ENCODE measurements at regions not wholly inside any gene's neighbourhood (a gene's known extent, or its start where the extent isn't known, plus 50 kb on each side); places are given as distances from the start of the nearest gene placed in this dataset.

GRCh38 chr12:105569886-105570285 is 239.4 kb downstream of the C12orf75 start:
- no peak overlapping the region for H3K4me3 ChIP-seq (ENCODE audit: low read length in 3 of 3)
- no peaks in the 10 kb centered on the region for H3K36me3 ChIP-seq (ENCODE audit: control insufficient read depth in 2 of 3, insufficient read depth in 3 of 3, low read length in 3 of 3)
- TF ChIP-seq CTCF (IDR thresholded peaks at IDR 0.05; ENCODE audit: borderline replicate concordance, extremely low read depth, insufficient read depth), result no peak
- no peak for FAIRE-seq
- intact Hi-C loops (cut with DNase I), result no loop called here
- H3K9ac ChIP-seq (ENCODE audit: low read length in 3 of 3), result no peak overlapping the region
- no peaks in the 10 kb centered on the region for H3K4me1 ChIP-seq (ENCODE audit: control insufficient read depth in 2 of 3, insufficient read depth in 2 of 3, low read depth in 1 of 3, low read length in 3 of 3)
- H3K9me3 ChIP-seq (ENCODE audit: control insufficient read depth in 2 of 3, insufficient read depth in 1 of 3, low read length in 3 of 3), result no peaks in the 10 kb centered on the region
- no peak overlapping the region for H3K27ac ChIP-seq (ENCODE audit: low read depth in 2 of 2, low read length in 2 of 2)
- DNase-seq, result no peak
- H3K27me3 ChIP-seq (ENCODE audit: control insufficient read depth, insufficient read depth, low read length), result no peaks in the 10 kb centered on the region

GRCh38 chr12:105570944-105571343 is 240.5 kb downstream of the C12orf75 start:
- Histone ChIP-seq H3K4me3 (ENCODE audit: low read length in 3 of 3) (no peak overlapping the region), H3K9me3 (ENCODE audit: control insufficient read depth in 2 of 3, insufficient read depth in 1 of 3, low read length in 3 of 3) (no peaks in the 10 kb centered on the region), H3K9ac (ENCODE audit: low read length in 3 of 3) (no peak overlapping the region), H3K4me1 (ENCODE audit: control insufficient read depth in 2 of 3, insufficient read depth in 2 of 3, low read depth in 1 of 3, low read length in 3 of 3) (no peaks in the 10 kb centered on the region), H3K36me3 (ENCODE audit: control insufficient read depth in 2 of 3, insufficient read depth in 3 of 3, low read length in 3 of 3) (no peaks in the 10 kb centered on the region), H3K27ac (ENCODE audit: low read depth in 2 of 2, low read length in 2 of 2) (no peak overlapping the region), H3K27me3 (ENCODE audit: control insufficient read depth, insufficient read depth, low read length) (no peaks in the 10 kb centered on the region)
- intact Hi-C loops (cut with DNase I), result no loop called here
- FAIRE-seq (no peak), DNase-seq (no peak)
- no peak for TF ChIP-seq CTCF (IDR thresholded peaks at IDR 0.05; ENCODE audit: borderline replicate concordance, extremely low read depth, insufficient read depth)

GRCh38 chr12:105573574-105573973 is 243.1 kb downstream of the C12orf75 start:
- Histone ChIP-seq H3K27me3 (ENCODE audit: control insufficient read depth, insufficient read depth, low read length) (no peaks in the 10 kb centered on the region), H3K27ac (ENCODE audit: low read depth in 2 of 2, low read length in 2 of 2) (no peak overlapping the region), H3K36me3 (ENCODE audit: control insufficient read depth in 2 of 3, insufficient read depth in 3 of 3, low read length in 3 of 3) (no peaks in the 10 kb centered on the region), H3K4me3 (ENCODE audit: low read length in 3 of 3) (no peak overlapping the region), H3K4me1 (ENCODE audit: control insufficient read depth in 2 of 3, insufficient read depth in 2 of 3, low read depth in 1 of 3, low read length in 3 of 3) (no peaks in the 10 kb centered on the region), H3K9ac (ENCODE audit: low read length in 3 of 3) (no peak overlapping the region), H3K9me3 (ENCODE audit: control insufficient read depth in 2 of 3, insufficient read depth in 1 of 3, low read length in 3 of 3) (no peaks in the 10 kb centered on the region)
- DNase-seq (no peak), FAIRE-seq (no peak)
- intact Hi-C loops (cut with DNase I), result no loop called here
- TF ChIP-seq CTCF (IDR thresholded peaks at IDR 0.05; ENCODE audit: borderline replicate concordance, extremely low read depth, insufficient read depth), result no peak

GRCh38 chr12:105574056-105574715 is 243.7 kb downstream of the C12orf75 start:
- intact Hi-C loops (cut with DNase I), result no loop called here
- H3K9me3 ChIP-seq (ENCODE audit: control insufficient read depth in 2 of 3, insufficient read depth in 1 of 3, low read length in 3 of 3), result no peaks in the 10 kb centered on the region
- no peak overlapping the region for H3K27ac ChIP-seq (ENCODE audit: low read depth in 2 of 2, low read length in 2 of 2)
- no peaks in the 10 kb centered on the region for H3K27me3 ChIP-seq (ENCODE audit: control insufficient read depth, insufficient read depth, low read length)
- H3K4me3 ChIP-seq (ENCODE audit: low read length in 3 of 3), result no peak overlapping the region
- no peaks in the 10 kb centered on the region for H3K4me1 ChIP-seq (ENCODE audit: control insufficient read depth in 2 of 3, insufficient read depth in 2 of 3, low read depth in 1 of 3, low read length in 3 of 3)
- FAIRE-seq, result no peak
- no peaks in the 10 kb centered on the region for H3K36me3 ChIP-seq (ENCODE audit: control insufficient read depth in 2 of 3, insufficient read depth in 3 of 3, low read length in 3 of 3)
- H3K9ac ChIP-seq (ENCODE audit: low read length in 3 of 3), result no peak overlapping the region
- no peak for TF ChIP-seq CTCF (IDR thresholded peaks at IDR 0.05; ENCODE audit: borderline replicate concordance, extremely low read depth, insufficient read depth)
- no peak for DNase-seq

All from kidney (tissue), 13 donors.